HG03097 (cell line): ENCODE measurements at regions not wholly inside any gene's neighbourhood (a gene's known extent, or its start where the extent isn't known, plus 50 kb on each side); places are given as distances from the start of the nearest gene placed in this dataset.

Experiments
- ATAC-seq: cut with Tn5 transposase; IDR thresholded peaks from one replicate; pipeline ENCODE4 v1.9.1; 2021; ENCODE audit not compliant: unreplicated experiment, low FRiP score

GRCh38 chr6:149261364-149262040 lies 56.0 kb upstream of the TAB2 start:
- no peak for ATAC-seq

- no peak for ATAC-seq
These were observed 54.2 kb upstream of the TAB2 start for GRCh38 chr6:149263321-149263720.

GRCh38 chr6:149264629-149265028 lies 52.9 kb upstream of the TAB2 start:
- no peak for ATAC-seq

GRCh38 chr6:149265945-149266344 lies 51.6 kb upstream of the TAB2 start:
- no peak for ATAC-seq

GRCh38 chr6:149266659-149267058 lies 50.9 kb upstream of the TAB2 start:
- ATAC-seq = no peak

GRCh38 chr6:149267072-149267471 lies 50.4 kb upstream of the TAB2 start:
- no peak for ATAC-seq

- ATAC-seq = no peak
These were observed 49.9 kb upstream of the TAB2 start for GRCh38 chr6:149267513-149268043.
